Naive thymus-derived CD4-positive, alpha-beta T cell (primary cell): ENCODE measurements at regions not wholly inside any gene's neighbourhood (a gene's known extent, or its start where the extent isn't known, plus 50 kb on each side); places are given as distances from the start of the nearest gene placed in this dataset.

ENCODE experiments used
- ATAC-seq: fragments of 150-1000 bp; cut with Tn5 transposase; 2 replicates; pipeline ENCODE4 v1.10.0; 2021; ENCODE audit warnings: mild to moderate bottlenecking, moderate library complexity
- CTCF ChIA-PET: fragments of 350-600 bp; sonication (Branson Sonifier 250); formaldehyde crosslinking; loops from one replicate; lab custom pipeline; 2021; ENCODE audit warnings: antibody characterized with exemption; lab: Charles Lee
- POLR2A ChIA-PET: fragments of 350-600 bp; sonication (Branson Sonifier 250); formaldehyde crosslinking; loops from one replicate; lab custom pipeline; 2021; ENCODE audit warnings: antibody characterized with exemption, inconsistent platforms; lab: Charles Lee
- DNase-seq, 9 donors: peaks; one replicate each; pipeline versions ENCODE4 v3.0.0 to v3.0.0-alpha.2; 2020 to 2022; ENCODE audit warnings: mixed read lengths in 1 of 9
- H3K27ac ChIP-seq: one replicate; pipeline ENCODE4 v1.7.0; 2013; ENCODE audit warnings: mild to moderate bottlenecking, low read depth, low read length, moderate library complexity
- H3K27me3 ChIP-seq, 2 donors: one replicate each; pipeline ENCODE4 v1.7.0; 2013; ENCODE audit warnings: low read length in 2 of 2, mild to moderate bottlenecking in 2 of 2, moderate library complexity in 2 of 2; ENCODE audit not compliant: control insufficient read depth in 2 of 2, insufficient read depth in 2 of 2
- H3K36me3 ChIP-seq, 3 experiments: 1 replicate in 2 of 3; 2 replicates in 1 of 3; pipeline ENCODE4 v1.7.0; 2013; ENCODE audit warnings: low read length in 3 of 3, mild to moderate bottlenecking in 3 of 3, moderate library complexity in 1 of 3; ENCODE audit not compliant: insufficient read depth in 3 of 3, control insufficient read depth in 2 of 3
- H3K4me1 ChIP-seq, 2 donors: one replicate each; pipeline ENCODE4 v1.7.0; 2013; ENCODE audit warnings: low read length in 2 of 2, mild to moderate bottlenecking in 2 of 2, moderate library complexity in 1 of 2; ENCODE audit not compliant: control insufficient read depth in 2 of 2, insufficient read depth in 2 of 2
- H3K4me3 ChIP-seq: 2 replicates; pipeline ENCODE4 v1.7.0; 2013; ENCODE audit warnings: mild to moderate bottlenecking, low read length
- H3K9me3 ChIP-seq, 3 experiments: 1 replicate in 2 of 3; 2 replicates in 1 of 3; pipeline ENCODE4 v1.7.0; 2013; ENCODE audit warnings: low read length in 3 of 3; ENCODE audit not compliant: control insufficient read depth in 2 of 3
- H3K27ac Mint-ChIP-seq, 9 donors: one replicate each; pipeline ENCODE4 v1.8.0; 2020 to 2022; ENCODE audit warnings: mixed read lengths in 9 of 9, mild to moderate bottlenecking in 8 of 9, moderate library complexity in 5 of 9, inconsistent platforms in 2 of 9
- H3K27me3 Mint-ChIP-seq, 5 donors: one replicate each; pipeline ENCODE4 v1.8.0; 2021 to 2022; ENCODE audit warnings: mixed read lengths in 5 of 5, mild to moderate bottlenecking in 1 of 5
- H3K36me3 Mint-ChIP-seq, 5 donors: one replicate each; pipeline ENCODE4 v1.8.0; 2020 to 2022; ENCODE audit warnings: mixed read lengths in 5 of 5, mild to moderate bottlenecking in 3 of 5, inconsistent platforms in 1 of 5
- H3K4me1 Mint-ChIP-seq, 7 donors: one replicate each; pipeline ENCODE4 v1.8.0; 2020 to 2022; ENCODE audit warnings: mixed read lengths in 7 of 7, mild to moderate bottlenecking in 3 of 7, inconsistent platforms in 1 of 7
- H3K4me3 Mint-ChIP-seq, 10 donors: one replicate each; pipeline ENCODE4 v1.8.0; 2020 to 2022; ENCODE audit warnings: mild to moderate bottlenecking in 10 of 10, mixed read lengths in 10 of 10, moderate library complexity in 6 of 10, inconsistent platforms in 2 of 10
- H3K9me3 Mint-ChIP-seq, 11 donors: one replicate each; pipeline ENCODE4 v1.8.0; 2020 to 2022; ENCODE audit warnings: mixed read lengths in 11 of 11, mild to moderate bottlenecking in 4 of 11, inconsistent platforms in 1 of 11, moderate library complexity in 1 of 11
- intact Hi-C, 2 donors: fragments of 100-400 bp; cut with micrococcal nuclease; formaldehyde crosslinking; loops; one replicate each; pipeline ENCODE4 v1.15.1; 2023

- ATAC-seq (no peak), DNase-seq (no peak)
- no peaks in the 10 kb centered on the region for H3K4me1 ChIP-seq
- ChIA-PET CTCF (no interaction called here), POLR2A (no interaction called here)
- H3K27me3 ChIP-seq = no peaks in the 10 kb centered on the region
- H3K4me3 ChIP-seq = no peak overlapping the region
- intact Hi-C loops = no loop called here
- Mint-ChIP-seq H3K27ac (no peak overlapping the region), H3K36me3 (no peaks in the 10 kb centered on the region), H3K27me3 (no peaks in the 10 kb centered on the region), H3K4me3 (no peak overlapping the region), H3K9me3 (no peaks in the 10 kb centered on the region), H3K4me1 (peaks cover 0 to 9% (median 0%) of the 10 kb centered on the region in 7 donors)
- no peaks in the 10 kb centered on the region for H3K9me3 ChIP-seq
- H3K27ac ChIP-seq = no peak overlapping the region
- H3K36me3 ChIP-seq = no peaks in the 10 kb centered on the region
These were observed 52.9 kb downstream of the TMSB4Y start for GRCh38 chrY:13756615-13757014.

GRCh38 chrY:13766040-13766439 lies 62.3 kb downstream of the TMSB4Y start:
- ATAC-seq = no peak
- CTCF ChIA-PET = no interaction called here

GRCh38 chrY:13790108-13790793 lies 86.6 kb downstream of the TMSB4Y start:
- intact Hi-C loops = no loop called here
- no peak for ATAC-seq
- peaks cover 0 to 25% (median 0%) of the 10 kb centered on the region in 5 donors for H3K36me3 Mint-ChIP-seq
- no peak overlapping the region for H3K27ac ChIP-seq
- no peaks in the 10 kb centered on the region for H3K4me1 ChIP-seq
- H3K27me3 Mint-ChIP-seq = no peaks in the 10 kb centered on the region
- H3K4me3 ChIP-seq = no peak overlapping the region
- H3K9me3 ChIP-seq = no peaks in the 10 kb centered on the region
- H3K4me3 Mint-ChIP-seq = peak overlapping the region in 5 of 10 donors; percentile 22 to 67 (median 39)
- POLR2A ChIA-PET = no interaction called here
- H3K9me3 Mint-ChIP-seq = peaks cover 0 to 6% (median 2%) of the 10 kb centered on the region in 11 donors
- H3K4me1 Mint-ChIP-seq = peaks cover 0 to 21% (median 14%) of the 10 kb centered on the region in 7 donors
- peak overlapping the region in 4 of 9 donors; percentile 38 to 84 (median 78) for H3K27ac Mint-ChIP-seq
- DNase-seq = no peak
- CTCF ChIA-PET = interaction anchor here (0.7 kb wide), 1 partner anchor 629 kb away, joined by 5 read pairs; no protein-coding TSS in a partner anchor
- no peaks in the 10 kb centered on the region for H3K27me3 ChIP-seq
- H3K36me3 ChIP-seq = no peaks in the 10 kb centered on the region

More at GRCh38 chrY:13766040-13766439, 62.3 kb downstream of the TMSB4Y start:
- Histone ChIP-seq H3K27ac (no peak overlapping the region), H3K36me3 (no peaks in the 10 kb centered on the region), H3K27me3 (no peaks in the 10 kb centered on the region), H3K4me1 (no peaks in the 10 kb centered on the region), H3K9me3 (no peaks in the 10 kb centered on the region), H3K4me3 (no peak overlapping the region)
- POLR2A ChIA-PET = interaction anchor here (0.7 kb wide), 1 partner anchor 10 kb away, joined by 3 read pairs; no protein-coding TSS in a partner anchor
- DNase-seq = no peak
- Mint-ChIP-seq H3K4me3 (no peak overlapping the region), H3K27me3 (no peaks in the 10 kb centered on the region), H3K4me1 (peaks cover 0 to 4% (median 0%) of the 10 kb centered on the region in 7 donors), H3K36me3 (peaks cover 0 to 12% (median 0%) of the 10 kb centered on the region in 5 donors), H3K27ac (no peak overlapping the region), H3K9me3 (no peaks in the 10 kb centered on the region)
- intact Hi-C loops = no loop called here

- Mint-ChIP-seq H3K9me3 (no peaks in the 10 kb centered on the region), H3K4me3 (peak overlapping the region in 1 of 10 donors; percentile 14), H3K27me3 (no peaks in the 10 kb centered on the region), H3K4me1 (peaks cover 0 to 6% (median 4%) of the 10 kb centered on the region in 7 donors), H3K36me3 (peaks cover 0 to 11% (median 0%) of the 10 kb centered on the region in 5 donors), H3K27ac (no peak overlapping the region)
- ChIA-PET POLR2A (no interaction called here), CTCF (no interaction called here)
- DNase-seq (no peak), ATAC-seq (no peak)
- Histone ChIP-seq H3K4me3 (no peak overlapping the region), H3K27ac (no peak overlapping the region), H3K9me3 (no peaks in the 10 kb centered on the region), H3K4me1 (no peaks in the 10 kb centered on the region), H3K27me3 (no peaks in the 10 kb centered on the region), H3K36me3 (no peaks in the 10 kb centered on the region)
- intact Hi-C loops = no loop called here
These were observed 91.4 kb downstream of the TMSB4Y start for GRCh38 chrY:13795067-13795466.

GRCh38 chrY:13802828-13803227 lies 99.1 kb downstream of the TMSB4Y start:
- Histone ChIP-seq H3K27me3 (no peaks in the 10 kb centered on the region), H3K36me3 (no peaks in the 10 kb centered on the region), H3K27ac (no peak overlapping the region), H3K4me1 (no peaks in the 10 kb centered on the region), H3K9me3 (no peaks in the 10 kb centered on the region), H3K4me3 (no peak overlapping the region)
- no peak overlapping the region for H3K27ac Mint-ChIP-seq
- intact Hi-C loops = no loop called here
- peaks cover 0 to 8% (median 0%) of the 10 kb centered on the region in 5 donors for H3K36me3 Mint-ChIP-seq
- no peaks in the 10 kb centered on the region for H3K27me3 Mint-ChIP-seq
- ATAC-seq (no peak), DNase-seq (no peak)
- H3K4me3 Mint-ChIP-seq = no peak overlapping the region
- H3K4me1 Mint-ChIP-seq = peaks cover 0 to 30% (median 5%) of the 10 kb centered on the region in 7 donors
- CTCF ChIA-PET = no interaction called here
- peaks cover 0 to 2% (median 0%) of the 10 kb centered on the region in 11 donors for H3K9me3 Mint-ChIP-seq
- POLR2A ChIA-PET = no interaction called here

GRCh38 chrY:13803424-13803823 lies 99.7 kb downstream of the TMSB4Y start:
- no peak overlapping the region for H3K4me3 Mint-ChIP-seq
- no peak overlapping the region for H3K4me3 ChIP-seq
- ChIA-PET POLR2A (no interaction called here), CTCF (no interaction called here)
- no peaks in the 10 kb centered on the region for H3K27me3 Mint-ChIP-seq
- H3K9me3 ChIP-seq = no peaks in the 10 kb centered on the region
- H3K9me3 Mint-ChIP-seq = peaks cover 0 to 5% (median 0%) of the 10 kb centered on the region in 11 donors
- DNase-seq (no peak), ATAC-seq (no peak)
- H3K27ac ChIP-seq = no peak overlapping the region
- no peaks in the 10 kb centered on the region for H3K36me3 ChIP-seq
- intact Hi-C loops = no loop called here
- H3K27ac Mint-ChIP-seq = peak overlapping the region in 3 of 9 donors; percentile 6 to 51 (median 43)
- H3K27me3 ChIP-seq = no peaks in the 10 kb centered on the region
- no peaks in the 10 kb centered on the region for H3K4me1 ChIP-seq
- H3K36me3 Mint-ChIP-seq = peaks cover 0 to 12% (median 0%) of the 10 kb centered on the region in 5 donors
- peaks cover 0 to 30% (median 5%) of the 10 kb centered on the region in 7 donors for H3K4me1 Mint-ChIP-seq
